ENCODE measurements at regions not wholly inside any gene's neighbourhood (a gene's known extent, or its start where the extent isn't known, plus 50 kb on each side); places are given as distances from the start of the nearest gene placed in this dataset.

- H3K4me2 ChIP-seq, result no peak overlapping the region
- WGBS (ENCODE audit: missing lambda C conversion rate), result 0% methylated on average over 3 of the region's 3 CpGs
- no peak overlapping the region for H3K27ac ChIP-seq
- H3K4me3 ChIP-seq, result no peak overlapping the region
- no peaks in the 10 kb centered on the region for H3K9me3 ChIP-seq
- CTCF ChIA-PET, result no interaction called here
- ATAC-seq (no peak), FAIRE-seq (no peak), DNase-seq (ENCODE audit: low read depth in 1 of 2, low spot score in 1 of 2) (no peak)
- POLR2A ChIA-PET, result no interaction called here
- TF ChIP-seq, protein P1, sequence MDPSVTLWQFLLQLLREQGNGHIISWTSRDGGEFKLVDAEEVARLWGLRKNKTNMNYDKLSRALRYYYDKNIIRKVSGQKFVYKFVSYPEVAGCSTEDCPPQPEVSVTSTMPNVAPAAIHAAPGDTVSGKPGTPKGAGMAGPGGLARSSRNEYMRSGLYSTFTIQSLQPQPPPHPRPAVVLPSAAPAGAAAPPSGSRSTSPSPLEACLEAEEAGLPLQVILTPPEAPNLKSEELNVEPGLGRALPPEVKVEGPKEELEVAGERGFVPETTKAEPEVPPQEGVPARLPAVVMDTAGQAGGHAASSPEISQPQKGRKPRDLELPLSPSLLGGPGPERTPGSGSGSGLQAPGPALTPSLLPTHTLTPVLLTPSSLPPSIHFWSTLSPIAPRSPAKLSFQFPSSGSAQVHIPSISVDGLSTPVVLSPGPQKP (IDR thresholded peaks at IDR 0.05; ENCODE audit: low read depth, low read length), result no peak
- TF ChIP-seq KDM1A (IDR thresholded peaks at IDR 0.05; ENCODE audit: low read depth) (no peak), TP53 (CRISPR knock-in tag; IDR thresholded peaks at IDR 0.05) (no peak), HOXB13 (CRISPR knock-in tag; IDR thresholded peaks at IDR 0.05; ENCODE audit: low read depth) (no peak), KDM5A (IDR thresholded peaks at IDR 0.05) (no peak)
- no peaks in the 10 kb centered on the region for H3K4me1 ChIP-seq
Observed at GRCh38 chrX:124984140-124984813, 335.4 kb upstream of the TEX13C start.

- no peak overlapping the region for H3K4me3 ChIP-seq
- no peak for TF ChIP-seq MAFK (IDR thresholded peaks at IDR 0.05; ENCODE audit: partially characterized antibody)
- TF ChIP-seq SREBF2 (IDR thresholded peaks at IDR 0.05), result no peak
- TF ChIP-seq TP53 (CRISPR knock-in tag; IDR thresholded peaks at IDR 0.05), result no peak
- no peak for TF ChIP-seq FOSL2 (IDR thresholded peaks at IDR 0.05)
- no peak for TF ChIP-seq FOSL2 (CRISPR knock-in tag; IDR thresholded peaks at IDR 0.05)
- no peak for TF ChIP-seq RFX5 (IDR thresholded peaks at IDR 0.05)
- no peak for TF ChIP-seq NFE2L2 (conservative IDR thresholded peaks at IDR 0.05; ENCODE audit: low read length)
- TF ChIP-seq CHD4 (IDR thresholded peaks at IDR 0.05; ENCODE audit: borderline replicate concordance), result no peak
- no peak for TF ChIP-seq SMC3 (IDR thresholded peaks at IDR 0.05)
- TF ChIP-seq KDM1A (IDR thresholded peaks at IDR 0.05; ENCODE audit: low read depth), result no peak
- TF ChIP-seq, protein P2, sequence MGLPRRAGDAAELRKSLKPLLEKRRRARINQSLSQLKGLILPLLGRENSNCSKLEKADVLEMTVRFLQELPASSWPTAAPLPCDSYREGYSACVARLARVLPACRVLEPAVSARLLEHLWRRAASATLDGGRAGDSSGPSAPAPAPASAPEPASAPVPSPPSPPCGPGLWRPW (IDR thresholded peaks at IDR 0.05), result no peak
- TF ChIP-seq CEBPB (IDR thresholded peaks at IDR 0.05), result no peak
- no peak for TF ChIP-seq HDAC2 (IDR thresholded peaks at IDR 0.05)
- ATAC-seq (no peak), DNase-seq (ENCODE audit: low read depth in 1 of 2, low spot score in 1 of 2) (no peak), FAIRE-seq (no peak)
- POLR2A ChIA-PET, result no interaction called here
- no peak overlapping the region for H3K27ac ChIP-seq
- WGBS (ENCODE audit: missing lambda C conversion rate), result 19% methylated on average over 3 of the region's 3 CpGs
- H3K4me2 ChIP-seq, result no peak overlapping the region
- no peaks in the 10 kb centered on the region for H3K4me1 ChIP-seq
- no peaks in the 10 kb centered on the region for H3K9me3 ChIP-seq
- CTCF ChIA-PET, result no interaction called here
Observed at GRCh38 chrX:124986284-124986683, 333.4 kb upstream of the TEX13C start.

DNA sequence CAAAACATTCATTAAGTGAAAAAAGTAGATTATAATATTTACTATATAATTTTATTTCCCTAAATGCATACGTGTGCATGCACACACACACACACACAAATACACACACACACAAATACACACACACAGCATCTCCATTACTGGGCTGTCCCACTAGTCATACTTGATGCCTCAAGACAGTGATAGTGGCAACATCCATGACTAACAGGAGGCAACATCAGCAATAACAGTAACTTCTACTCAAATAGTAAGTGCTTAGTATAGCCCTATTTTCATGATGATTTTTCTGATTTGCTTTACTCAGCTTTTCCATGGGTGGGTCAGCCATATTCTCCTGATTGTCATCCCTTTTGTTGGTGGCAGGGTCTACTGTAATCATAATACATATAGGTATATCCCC lies 325.9 kb upstream of the TEX13C start:
- Histone ChIP-seq H3K4me3 (no peak overlapping the region), H3K4me1 (no peaks in the 10 kb centered on the region), H3K4me2 (no peak overlapping the region), H3K9me3 (no peaks in the 10 kb centered on the region), H3K27ac (no peak overlapping the region)
- no peak for DNase-seq (ENCODE audit: low read depth in 1 of 2, low spot score in 1 of 2)
- CTCF ChIA-PET, result no interaction called here
- WGBS (ENCODE audit: missing lambda C conversion rate), result 0% methylated on average over 1 of the region's 1 CpG
- no peak for ATAC-seq
- no peak for FAIRE-seq
- TF ChIP-seq HOXB5 (CRISPR knock-in tag; IDR thresholded peaks at IDR 0.05) (no peak), FOSB (CRISPR knock-in tag; IDR thresholded peaks at IDR 0.05) (no peak), POLR2AphosphoS2 (conservative IDR thresholded peaks at IDR 0.05; ENCODE audit: low read length) (no peak), NPAS2 (CRISPR knock-in tag; IDR thresholded peaks at IDR 0.05; ENCODE audit: borderline replicate concordance) (no peak), CEBPB (IDR thresholded peaks at IDR 0.05) (no peak)
- TF ChIP-seq, protein P3, sequence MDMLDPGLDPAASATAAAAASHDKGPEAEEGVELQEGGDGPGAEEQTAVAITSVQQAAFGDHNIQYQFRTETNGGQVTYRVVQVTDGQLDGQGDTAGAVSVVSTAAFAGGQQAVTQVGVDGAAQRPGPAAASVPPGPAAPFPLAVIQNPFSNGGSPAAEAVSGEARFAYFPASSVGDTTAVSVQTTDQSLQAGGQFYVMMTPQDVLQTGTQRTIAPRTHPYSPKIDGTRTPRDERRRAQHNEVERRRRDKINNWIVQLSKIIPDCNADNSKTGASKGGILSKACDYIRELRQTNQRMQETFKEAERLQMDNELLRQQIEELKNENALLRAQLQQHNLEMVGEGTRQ (IDR thresholded peaks at IDR 0.05), result no peak
- POLR2A ChIA-PET, result no interaction called here

Measured in A549 (cell line).